NOMO-1 treated with dmso at 0.1 percent for 144 hours (cell line): ENCODE measurements at regions not wholly inside any gene's neighbourhood (a gene's known extent, or its start where the extent isn't known, plus 50 kb on each side); places are given as distances from the start of the nearest gene placed in this dataset.
"Not testable (repeated sequence)": the region's sequence is repeated elsewhere in the genome, so short reads cannot be mapped to it uniquely, and the experiment has no call there.

Experiments
- DNase-seq: peaks from one replicate; lab custom pipeline; 2025; ENCODE audit not compliant: unreplicated experiment; lab: John Stamatoyannopoulos, UW

DNA sequence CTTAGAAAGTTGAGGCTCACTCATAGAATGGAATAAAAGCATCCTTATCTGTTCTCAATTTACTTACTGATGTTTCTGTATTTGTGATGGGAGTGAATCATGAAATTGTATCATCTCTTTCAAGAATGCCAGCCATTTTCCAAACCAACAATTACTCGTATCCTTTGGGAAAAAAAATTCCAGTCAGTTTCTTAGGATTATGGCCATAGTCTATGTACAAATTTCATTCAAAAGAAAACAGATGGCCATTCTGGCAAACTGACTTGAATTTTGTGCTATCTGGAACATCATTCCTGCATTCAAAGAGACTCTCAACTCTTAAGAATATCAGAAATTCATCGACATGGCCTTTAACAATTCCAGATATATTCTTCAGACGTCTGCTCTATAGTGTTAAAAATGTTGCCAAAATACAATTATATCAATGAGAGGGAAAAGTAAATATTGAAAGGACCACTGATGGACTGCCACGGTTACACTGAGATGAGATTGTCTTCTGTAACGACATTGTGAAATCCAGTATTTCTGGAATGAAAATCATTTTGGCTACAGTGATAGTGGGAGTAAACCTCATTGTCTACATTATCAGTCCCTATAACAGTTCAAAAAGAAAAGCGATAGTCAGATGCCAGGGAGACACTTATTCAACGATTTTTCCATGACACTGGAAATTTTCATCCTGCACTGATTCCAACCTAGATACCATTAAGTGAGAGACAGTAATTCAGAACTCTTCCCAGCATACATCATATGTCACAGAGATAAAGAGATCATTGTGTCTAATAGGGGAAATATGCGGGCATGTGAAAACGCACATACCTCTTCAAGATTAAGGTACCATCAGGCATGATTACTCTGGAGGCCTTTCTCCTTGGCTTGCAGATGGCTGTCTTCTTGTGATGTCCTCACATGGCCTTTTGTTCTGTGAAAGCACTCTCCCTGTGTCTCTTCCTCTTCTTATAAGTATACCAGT lies 953.8 kb upstream of the ALCAM start:
- DNase-seq = no peak

DNA sequence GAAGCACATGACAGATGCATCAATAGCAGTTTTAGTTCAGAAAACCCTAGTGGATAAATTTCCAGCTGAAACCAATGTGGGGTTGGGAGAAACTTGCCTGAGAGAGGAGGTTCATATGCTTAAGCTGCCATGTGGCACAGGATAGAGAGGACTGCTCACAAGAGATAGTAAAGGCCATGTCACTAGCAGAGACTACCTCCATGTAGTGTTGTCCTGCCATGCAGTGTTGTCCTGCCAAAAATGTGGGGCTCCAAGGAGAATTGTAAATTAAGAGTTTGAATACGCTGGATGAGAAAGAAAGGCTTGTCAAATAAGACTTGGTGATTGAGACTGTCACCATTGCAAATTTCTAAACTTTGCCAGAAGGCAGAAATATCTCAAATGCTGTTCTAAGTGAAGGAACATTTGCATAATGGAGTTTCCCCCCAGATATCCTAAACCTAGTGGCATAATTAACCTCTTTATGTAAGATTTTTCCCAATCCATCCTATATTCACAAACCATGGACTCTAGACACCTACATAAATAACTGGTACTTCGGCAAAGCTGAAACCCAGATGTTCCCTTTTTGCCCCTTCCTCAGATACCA lies 938.3 kb upstream of the ALCAM start:
- no peak for DNase-seq

DNA sequence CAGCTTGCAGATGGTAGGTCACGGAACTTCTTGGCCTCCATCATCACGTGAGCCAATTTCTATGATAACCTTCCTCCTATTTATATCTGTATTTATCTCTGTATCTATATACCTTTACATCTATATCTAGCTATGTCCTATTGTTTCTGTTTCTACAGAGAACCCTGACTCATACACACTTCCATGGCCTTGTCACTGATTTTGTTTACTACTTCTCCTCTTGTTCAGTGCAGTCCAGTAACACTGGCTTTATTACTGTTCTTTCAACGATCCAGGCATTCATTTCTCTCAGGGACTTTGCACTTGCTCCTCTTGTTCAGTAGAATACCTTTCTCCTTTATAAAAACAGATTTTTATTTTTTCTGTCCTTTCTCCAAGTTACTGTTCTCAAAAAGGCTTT lies 937.0 kb upstream of the ALCAM start:
- no peak for DNase-seq

- no peak for DNase-seq
These were observed 930.2 kb upstream of the ALCAM start for GRCh38 chr3:104436506-104436905.

DNA sequence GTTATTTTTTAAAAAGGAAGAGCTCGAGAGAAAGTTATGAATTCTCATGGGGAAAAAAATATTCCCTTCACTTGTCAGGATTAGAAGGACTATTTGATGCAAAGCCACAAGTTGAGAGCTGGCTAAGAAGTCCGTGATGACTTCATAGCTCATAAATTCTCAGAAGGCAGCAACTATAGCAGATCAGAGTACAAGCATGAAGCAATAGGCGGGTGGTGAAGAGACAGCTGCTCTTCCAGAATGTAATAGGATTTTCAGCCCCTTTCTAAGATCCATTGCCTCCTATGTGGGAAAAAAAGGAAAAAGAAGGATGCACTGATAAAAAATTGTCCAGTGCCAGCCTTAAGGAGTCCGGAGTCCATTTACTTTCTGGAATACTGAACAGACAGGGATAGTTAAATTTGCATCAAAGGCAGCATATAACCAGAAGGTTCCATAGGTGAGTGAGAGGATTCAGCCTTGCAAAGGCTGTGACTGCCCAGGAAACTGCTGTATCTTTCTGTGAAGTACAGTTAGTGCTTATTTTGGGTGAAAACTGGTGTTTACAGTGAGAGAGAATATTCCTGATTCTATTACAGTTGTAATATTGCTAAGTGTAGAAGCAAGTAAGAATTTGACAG lies 929.5 kb upstream of the ALCAM start:
- no peak for DNase-seq

DNA sequence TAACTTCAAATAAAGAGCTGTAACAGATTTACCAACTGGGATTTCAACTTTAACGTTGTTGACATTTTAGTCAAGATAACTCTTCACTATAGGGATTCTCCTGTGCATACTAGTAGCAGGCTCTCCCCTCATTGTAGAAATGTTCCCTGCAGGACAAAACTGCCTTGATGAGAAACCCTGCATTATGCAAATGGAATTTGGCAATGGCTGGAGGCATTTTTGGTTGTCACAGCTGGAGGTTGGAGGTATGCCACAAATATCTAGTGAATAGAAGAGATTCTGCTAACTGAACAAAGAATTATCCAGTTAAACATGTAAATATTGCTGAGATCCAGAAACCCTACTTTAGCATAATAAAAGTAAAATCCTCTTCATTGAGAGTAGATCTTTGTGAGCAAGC lies 928.8 kb upstream of the ALCAM start:
- DNase-seq = no peak

DNA sequence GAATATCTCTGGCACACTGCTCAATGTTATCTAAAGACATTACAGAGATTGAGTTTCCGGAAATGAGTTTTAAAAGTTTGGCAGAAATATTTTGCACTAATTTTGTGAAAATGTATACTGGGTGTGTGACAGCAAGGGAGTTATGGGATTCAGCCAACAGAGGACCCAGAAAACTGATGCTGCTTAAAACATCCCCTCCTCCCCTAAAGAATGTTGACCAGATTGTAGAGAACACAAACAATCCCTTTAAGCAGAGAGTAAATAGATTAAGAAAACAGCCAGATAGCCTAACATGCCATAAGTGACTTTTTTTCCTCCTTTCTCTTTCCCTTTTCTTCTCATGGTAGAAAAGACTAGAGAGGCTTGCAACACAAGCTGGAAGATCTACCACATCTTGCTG lies 928.0 kb upstream of the ALCAM start:
- DNase-seq = no peak

- DNase-seq = not testable (repeated sequence)
These were observed 921.3 kb upstream of the ALCAM start for GRCh38 chr3:104445252-104445919.

DNA sequence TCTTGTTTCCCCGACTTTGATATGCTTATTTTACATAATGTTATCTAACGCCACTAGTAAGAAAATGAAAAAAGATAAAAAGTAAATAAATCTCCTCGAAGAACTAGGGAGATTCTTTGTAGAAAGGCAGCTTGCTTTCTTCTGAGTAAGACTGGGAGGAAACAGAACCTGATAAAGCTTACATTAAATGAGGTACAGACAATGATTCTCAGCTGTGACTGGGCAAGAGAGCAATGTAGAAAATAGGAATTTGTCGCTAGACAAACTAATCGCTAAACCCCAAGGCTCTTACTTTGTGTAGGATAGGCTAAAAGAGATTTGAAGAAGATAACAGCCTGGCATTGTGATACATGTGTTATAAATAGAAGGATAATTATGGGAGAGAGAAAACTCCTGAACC lies 919.0 kb upstream of the ALCAM start:
- DNase-seq = no peak

DNA sequence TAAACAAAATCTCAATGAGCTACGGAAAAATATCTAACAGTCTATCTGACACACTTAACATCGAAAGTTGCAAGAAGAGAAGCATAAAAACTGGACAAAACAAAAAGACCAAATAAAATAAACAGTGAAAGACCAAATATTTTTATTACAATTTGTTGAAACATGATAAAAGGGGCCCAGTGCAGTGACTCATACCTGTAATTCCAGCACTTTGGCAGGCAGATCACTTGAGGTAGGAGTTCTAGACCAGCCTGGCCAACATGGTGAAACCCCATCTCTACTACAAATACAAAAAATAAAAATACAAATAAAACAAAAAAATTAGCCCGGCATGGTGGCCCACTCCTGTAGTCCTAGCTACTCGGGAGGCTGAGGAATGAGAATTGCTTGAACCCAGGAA lies 914.0 kb upstream of the ALCAM start:
- DNase-seq = no peak

GRCh38 chr3:104458657-104459056 lies 908.1 kb upstream of the ALCAM start:
- DNase-seq = no peak

DNA sequence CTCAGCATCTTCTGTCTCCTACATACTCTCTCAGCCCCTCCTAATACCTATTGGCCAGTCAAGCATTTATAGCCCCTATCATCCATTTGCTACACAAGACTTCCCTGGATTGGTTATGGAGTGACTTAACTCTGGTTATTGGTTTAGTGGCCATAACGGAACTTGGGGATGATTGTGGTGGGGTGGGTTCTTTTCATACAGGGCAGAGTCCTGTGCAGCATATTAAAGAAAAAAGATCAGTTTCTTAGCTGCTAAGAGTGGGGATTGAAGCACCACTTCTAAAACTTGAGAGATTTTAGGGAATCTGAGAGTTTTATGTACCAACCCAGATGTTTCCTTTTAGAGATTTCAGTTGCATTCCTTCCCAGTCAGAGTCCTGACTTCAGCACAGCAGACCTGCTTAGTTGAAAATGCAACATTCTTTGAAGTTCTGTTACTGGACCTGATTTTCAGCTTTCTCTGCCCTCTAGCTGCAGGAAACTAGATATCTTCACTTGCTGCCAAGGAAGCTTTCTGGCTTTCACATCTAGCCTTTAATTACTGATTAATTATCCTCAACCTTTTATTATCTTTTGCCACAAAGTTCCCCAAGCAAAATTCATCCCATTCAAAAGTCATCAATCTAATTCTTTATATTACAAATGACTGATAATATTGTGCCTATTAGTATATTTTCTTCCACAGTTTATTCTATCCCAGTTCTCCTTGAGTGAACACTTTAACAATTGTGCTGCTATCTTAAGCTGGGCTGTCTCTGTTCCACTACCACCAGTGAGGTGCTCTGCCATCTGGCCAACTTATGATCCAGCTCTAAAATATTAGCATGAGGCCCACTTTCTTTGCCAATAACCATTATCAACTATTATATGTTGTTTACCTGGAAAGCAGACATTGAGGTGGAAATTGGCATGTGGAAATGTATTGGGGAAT lies 906.0 kb upstream of the ALCAM start:
- no peak for DNase-seq

DNA sequence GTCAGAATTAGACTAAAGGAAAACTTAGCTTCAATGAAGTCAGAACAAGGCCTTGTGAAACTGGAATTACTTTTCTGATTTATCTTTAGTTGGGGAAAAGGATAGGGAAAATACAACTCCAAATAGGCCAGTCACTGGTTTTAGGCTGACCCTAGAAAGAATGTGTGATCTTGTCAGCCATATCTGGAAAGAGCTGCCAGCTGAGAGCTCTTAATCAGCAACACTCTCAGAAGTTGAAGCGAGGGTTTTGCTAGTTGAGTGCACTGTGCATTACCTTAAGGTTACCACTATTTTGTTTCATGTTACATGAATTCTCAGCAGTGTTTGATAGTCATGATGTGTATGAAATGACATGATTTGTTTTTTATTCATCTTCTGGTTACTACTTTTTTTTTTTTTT lies 905.3 kb upstream of the ALCAM start:
- DNase-seq = no peak

DNA sequence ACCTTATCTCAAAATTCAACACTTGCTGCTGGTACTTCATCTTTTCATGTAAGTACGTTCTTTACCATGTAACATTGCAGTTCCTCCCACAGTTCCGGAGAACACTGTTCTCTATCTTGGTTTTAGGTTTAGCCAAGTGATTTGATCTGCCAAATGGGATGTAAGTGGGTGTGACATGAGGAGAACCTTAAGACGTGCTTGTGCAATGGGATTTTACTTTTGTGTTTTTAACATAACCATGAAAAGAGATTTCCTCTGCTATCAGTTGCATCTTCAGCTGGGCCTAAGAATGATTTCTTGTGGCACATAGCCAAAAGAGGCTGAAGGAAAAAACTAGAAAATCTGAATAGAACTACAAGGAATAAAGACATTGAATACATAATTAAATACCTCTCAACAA lies 894.5 kb upstream of the ALCAM start:
- DNase-seq = no peak

- DNase-seq = no peak
These were observed 892.7 kb upstream of the ALCAM start for GRCh38 chr3:104474011-104474410.

DNA sequence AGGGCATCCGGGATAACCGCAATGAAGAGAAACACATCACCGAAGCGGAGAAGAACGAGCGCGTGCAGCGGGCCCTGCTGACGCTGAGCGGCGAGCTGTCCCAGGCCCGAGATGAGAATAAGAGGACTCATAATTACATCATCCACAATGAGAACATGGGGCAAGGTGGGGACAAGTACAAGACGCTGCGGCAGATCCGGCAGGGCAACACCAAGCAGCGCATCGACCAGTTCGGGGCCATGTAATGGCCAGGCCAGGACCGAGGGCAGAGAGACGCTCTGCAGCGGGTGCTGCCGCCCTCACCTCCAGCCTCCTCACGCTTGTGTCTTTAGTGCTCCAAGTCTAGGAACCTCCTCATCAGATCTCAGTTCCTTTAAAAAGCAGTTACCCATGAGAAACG lies 863.7 kb upstream of the ALCAM start:
- no peak for DNase-seq

GRCh38 chr3:104510131-104510849 lies 856.4 kb upstream of the ALCAM start:
- no peak for DNase-seq

GRCh38 chr3:104514371-104514770 lies 852.3 kb upstream of the ALCAM start:
- no peak for DNase-seq

- no peak for DNase-seq
These were observed 851.9 kb upstream of the ALCAM start for GRCh38 chr3:104514776-104515175.

DNA sequence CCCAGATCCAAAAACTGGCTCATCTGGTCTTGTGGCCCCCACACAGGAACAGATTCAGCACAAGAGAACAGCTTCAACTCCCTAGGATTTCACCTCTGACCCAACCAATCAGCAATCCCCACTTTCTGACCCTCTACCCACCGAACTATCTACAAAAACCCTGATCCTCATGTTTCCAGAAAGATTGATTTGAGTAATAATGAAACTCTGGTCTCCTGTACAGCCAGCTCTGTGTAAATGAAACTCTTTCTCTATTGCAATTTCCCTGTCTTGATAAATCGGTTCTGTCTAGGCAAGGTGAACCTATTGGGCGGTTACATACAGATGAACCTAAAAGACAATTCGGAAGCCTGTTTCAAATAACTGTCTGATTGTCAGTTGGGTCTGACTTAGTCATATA lies 847.6 kb upstream of the ALCAM start:
- DNase-seq = no peak
